ENCODE measurements at regions not wholly inside any gene's neighbourhood (a gene's known extent, or its start where the extent isn't known, plus 50 kb on each side); places are given as distances from the start of the nearest gene placed in this dataset.

GRCh38 chr10:90126256-90126595 lies 424.8 kb downstream of the KIF20B start:
- Histone ChIP-seq H3K4me3 (no peak overlapping the region), H3K36me3 (no peaks in the 10 kb centered on the region), H3K9me3 (no peaks in the 10 kb centered on the region), H3K27me3 (no peaks in the 10 kb centered on the region), H3K4me1 (peaks cover 0 to 10% (median 5%) of the 10 kb centered on the region in 4 donors), H3K27ac (replicated peaks in 1 of 4) (no peak overlapping the region)
- DNase-seq (ENCODE audit: extremely low spot score) = no peak
- WGBS = 55% methylated on average over 1 of the region's 1 CpG
- intact Hi-C loops (cut with DNase I) = no loop called here
- TF ChIP-seq, protein P1, sequence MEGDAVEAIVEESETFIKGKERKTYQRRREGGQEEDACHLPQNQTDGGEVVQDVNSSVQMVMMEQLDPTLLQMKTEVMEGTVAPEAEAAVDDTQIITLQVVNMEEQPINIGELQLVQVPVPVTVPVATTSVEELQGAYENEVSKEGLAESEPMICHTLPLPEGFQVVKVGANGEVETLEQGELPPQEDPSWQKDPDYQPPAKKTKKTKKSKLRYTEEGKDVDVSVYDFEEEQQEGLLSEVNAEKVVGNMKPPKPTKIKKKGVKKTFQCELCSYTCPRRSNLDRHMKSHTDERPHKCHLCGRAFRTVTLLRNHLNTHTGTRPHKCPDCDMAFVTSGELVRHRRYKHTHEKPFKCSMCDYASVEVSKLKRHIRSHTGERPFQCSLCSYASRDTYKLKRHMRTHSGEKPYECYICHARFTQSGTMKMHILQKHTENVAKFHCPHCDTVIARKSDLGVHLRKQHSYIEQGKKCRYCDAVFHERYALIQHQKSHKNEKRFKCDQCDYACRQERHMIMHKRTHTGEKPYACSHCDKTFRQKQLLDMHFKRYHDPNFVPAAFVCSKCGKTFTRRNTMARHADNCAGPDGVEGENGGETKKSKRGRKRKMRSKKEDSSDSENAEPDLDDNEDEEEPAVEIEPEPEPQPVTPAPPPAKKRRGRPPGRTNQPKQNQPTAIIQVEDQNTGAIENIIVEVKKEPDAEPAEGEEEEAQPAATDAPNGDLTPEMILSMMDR (IDR thresholded peaks at IDR 0.05) = no peak
- TF ChIP-seq POLR2AphosphoS5 (IDR thresholded peaks at IDR 0.05) (no peak), POLR2A (IDR thresholded peaks at IDR 0.05; ENCODE audit: low read depth) (no peak)

- Histone ChIP-seq H3K4me3 (no peak overlapping the region), H3K27me3 (no peaks in the 10 kb centered on the region), H3K9me3 (peaks cover 0 to 19% (median 7%) of the 10 kb centered on the region in 4 donors), H3K4me1 (peaks cover 0 to 6% (median 3%) of the 10 kb centered on the region in 4 donors), H3K36me3 (no peaks in the 10 kb centered on the region), H3K27ac (replicated peaks in 1 of 4) (no peak overlapping the region)
- WGBS = 81% methylated on average over 2 of the region's 2 CpGs
- no peak for DNase-seq (ENCODE audit: extremely low spot score)
- intact Hi-C loops (cut with DNase I) = no loop called here
- TF ChIP-seq POLR2A (IDR thresholded peaks at IDR 0.05; ENCODE audit: low read depth) = no peak
- TF ChIP-seq, protein P1 (IDR thresholded peaks at IDR 0.05) = no peak
- TF ChIP-seq POLR2AphosphoS5 (IDR thresholded peaks at IDR 0.05) = no peak
- TF ChIP-seq EP300 (IDR thresholded peaks at IDR 0.05) = no peak
These were observed 429.1 kb downstream of the KIF20B start for GRCh38 chr10:90130321-90131086.

- intact Hi-C loops (cut with DNase I) = no loop called here
- no peaks in the 10 kb centered on the region for H3K27me3 ChIP-seq
- DNase-seq (ENCODE audit: extremely low spot score) = no peak
- H3K9me3 ChIP-seq = peaks cover 6 to 49% (median 37%) of the 10 kb centered on the region in 4 donors
- no peaks in the 10 kb centered on the region for H3K4me1 ChIP-seq
- TF ChIP-seq POLR2AphosphoS5 (IDR thresholded peaks at IDR 0.05) (no peak), POLR2A (IDR thresholded peaks at IDR 0.05; ENCODE audit: low read depth) (no peak), EP300 (IDR thresholded peaks at IDR 0.05) (no peak)
- TF ChIP-seq, protein P1 (IDR thresholded peaks at IDR 0.05) = no peak
- 88% methylated on average over 2 of the region's 2 CpGs for WGBS
- H3K27ac ChIP-seq (replicated peaks in 1 of 4) = no peak overlapping the region
- no peaks in the 10 kb centered on the region for H3K36me3 ChIP-seq
- H3K4me3 ChIP-seq = no peak overlapping the region
These were observed 432.2 kb downstream of the KIF20B start for GRCh38 chr10:90133606-90134005.

- no peak for TF ChIP-seq POLR2A (IDR thresholded peaks at IDR 0.05; ENCODE audit: low read depth)
- DNase-seq (ENCODE audit: extremely low spot score) = no peak
- no peaks in the 10 kb centered on the region for H3K27me3 ChIP-seq
- no peaks in the 10 kb centered on the region for H3K4me1 ChIP-seq
- no peaks in the 10 kb centered on the region for H3K36me3 ChIP-seq
- H3K9me3 ChIP-seq = peaks cover 6 to 67% (median 49%) of the 10 kb centered on the region in 4 donors
- WGBS = 73% methylated on average over 8 of the region's 8 CpGs
- no peak overlapping the region for H3K4me3 ChIP-seq
- intact Hi-C loops (cut with DNase I) = no loop called here
- H3K27ac ChIP-seq (replicated peaks in 1 of 4) = no peak overlapping the region
These were observed 435.4 kb downstream of the KIF20B start for GRCh38 chr10:90136731-90137316.

DNA sequence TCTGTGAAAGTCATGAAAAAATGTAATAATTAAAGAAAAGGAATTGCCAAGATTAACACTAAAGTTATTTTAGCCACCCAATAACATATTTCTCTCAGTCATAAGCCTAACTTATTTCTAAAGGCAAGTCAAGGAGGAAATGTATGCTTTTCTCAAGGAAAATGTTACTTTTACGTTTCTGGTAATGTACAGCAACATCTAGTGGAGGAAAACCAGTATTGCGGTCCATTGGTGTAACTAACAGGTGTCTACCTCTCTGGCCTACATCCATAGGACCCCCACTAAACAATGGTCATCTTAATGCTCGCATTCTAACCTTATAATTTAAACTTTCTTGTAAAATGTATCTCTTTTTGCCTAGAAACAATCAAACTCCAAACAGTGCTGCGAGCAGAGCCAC lies 437.5 kb downstream of the KIF20B start:
- H3K9me3 ChIP-seq = peaks cover 6 to 59% (median 49%) of the 10 kb centered on the region in 4 donors
- H3K4me3 ChIP-seq = no peak overlapping the region
- no peaks in the 10 kb centered on the region for H3K4me1 ChIP-seq
- intact Hi-C loops (cut with DNase I) = no loop called here
- no peaks in the 10 kb centered on the region for H3K36me3 ChIP-seq
- TF ChIP-seq POLR2AphosphoS5 (IDR thresholded peaks at IDR 0.05) = no peak
- TF ChIP-seq, protein P1 (IDR thresholded peaks at IDR 0.05) = no peak
- TF ChIP-seq EP300 (IDR thresholded peaks at IDR 0.05) = no peak
- no peak for TF ChIP-seq POLR2A (IDR thresholded peaks at IDR 0.05; ENCODE audit: low read depth)
- H3K27ac ChIP-seq (replicated peaks in 1 of 4) = no peak overlapping the region
- no peak for DNase-seq (ENCODE audit: extremely low spot score)
- WGBS = 72% methylated on average over 4 of the region's 4 CpGs
- no peaks in the 10 kb centered on the region for H3K27me3 ChIP-seq

Data from esophagus muscularis mucosa (tissue), 4 donors.